Activated T-cell treated with anti-CD3 and anti-CD28 coated beads, Interleukin-2, amount 50 U/mL, for 72 hours (primary cell): ENCODE measurements at regions not wholly inside any gene's neighbourhood (a gene's known extent, or its start where the extent isn't known, plus 50 kb on each side); places are given as distances from the start of the nearest gene placed in this dataset.
A peak's percentile ranks its signal among the peaks of the same experiment; 100 is the strongest.

Experiments used
- ATAC-seq, 2 donors: fragments of 150-1000 bp; cut with Tn5 transposase; replicated peaks in 1 of 2; 2 replicates each; pipeline ENCODE4 v1.10.0; 2021; ENCODE audit warnings: moderate library complexity in 2 of 2, mild to moderate bottlenecking in 1 of 2
- DNase-seq, 2 donors: peaks; one replicate each; pipeline ENCODE4 v3.0.0; 2021 to 2022; ENCODE audit warnings: mixed read lengths in 1 of 2
- H3K27ac Mint-ChIP-seq: one replicate; pipeline ENCODE4 v1.8.0; 2022; ENCODE audit warnings: mild to moderate bottlenecking, moderate library complexity, mixed read lengths
- H3K27me3 Mint-ChIP-seq: one replicate; pipeline ENCODE4 v1.8.0; 2022; ENCODE audit warnings: low read depth, mixed read lengths
- H3K36me3 Mint-ChIP-seq, 2 donors: one replicate each; pipeline ENCODE4 v1.8.0; 2022; ENCODE audit warnings: mixed read lengths in 2 of 2, mild to moderate bottlenecking in 1 of 2; ENCODE audit not compliant: insufficient read depth in 2 of 2
- H3K4me1 Mint-ChIP-seq: one replicate; pipeline ENCODE4 v1.8.0; 2022; ENCODE audit warnings: low read depth, mixed read lengths
- H3K4me3 Mint-ChIP-seq, 2 donors: one replicate each; pipeline ENCODE4 v1.8.0; 2022; ENCODE audit warnings: mild to moderate bottlenecking in 2 of 2, mixed read lengths in 2 of 2, moderate library complexity in 2 of 2
- H3K9me3 Mint-ChIP-seq, 2 donors: one replicate each; pipeline ENCODE4 v1.8.0; 2022; ENCODE audit warnings: mixed read lengths in 2 of 2

GRCh38 chr12:29053567-29053966 lies 95.5 kb upstream of the FAR2 start:
- DNase-seq (no peak), ATAC-seq (no peak)
- Mint-ChIP-seq H3K27ac (no peak overlapping the region), H3K9me3 (peaks cover 0 to 1% of the 10 kb centered on the region in 2 donors), H3K27me3 (peaks cover 17% of the 10 kb centered on the region), H3K4me1 (no peaks in the 10 kb centered on the region), H3K4me3 (no peak overlapping the region), H3K36me3 (no peaks in the 10 kb centered on the region)

GRCh38 chr12:29054858-29055663 lies 94.0 kb upstream of the FAR2 start:
- ATAC-seq (no peak), DNase-seq (no peak)
- Mint-ChIP-seq H3K4me1 (no peaks in the 10 kb centered on the region), H3K27ac (no peak overlapping the region), H3K27me3 (peaks cover 17% of the 10 kb centered on the region), H3K4me3 (no peak overlapping the region), H3K36me3 (no peaks in the 10 kb centered on the region), H3K9me3 (peaks cover 0 to 1% of the 10 kb centered on the region in 2 donors)

GRCh38 chr12:29066011-29066588 lies 83.0 kb upstream of the FAR2 start:
- peak in 1 of 2 donors; percentile 59 for ATAC-seq
- no peak overlapping the region for H3K4me3 Mint-ChIP-seq
- H3K4me1 Mint-ChIP-seq, result peaks cover 5% of the 10 kb centered on the region
- peaks cover 46% of the 10 kb centered on the region for H3K27me3 Mint-ChIP-seq
- no peak for DNase-seq
- no peaks in the 10 kb centered on the region for H3K9me3 Mint-ChIP-seq
- no peaks in the 10 kb centered on the region for H3K36me3 Mint-ChIP-seq
- no peak overlapping the region for H3K27ac Mint-ChIP-seq

GRCh38 chr12:29067430-29067829 lies 81.6 kb upstream of the FAR2 start:
- Mint-ChIP-seq H3K9me3 (no peaks in the 10 kb centered on the region), H3K36me3 (no peaks in the 10 kb centered on the region), H3K27ac (no peak overlapping the region), H3K27me3 (peaks cover 42% of the 10 kb centered on the region), H3K4me3 (no peak overlapping the region), H3K4me1 (peaks cover 5% of the 10 kb centered on the region)
- ATAC-seq (no peak), DNase-seq (no peak)

- Mint-ChIP-seq H3K36me3 (no peaks in the 10 kb centered on the region), H3K27me3 (peaks cover 39% of the 10 kb centered on the region), H3K9me3 (no peaks in the 10 kb centered on the region), H3K4me3 (no peak overlapping the region), H3K27ac (no peak overlapping the region), H3K4me1 (peaks cover 5% of the 10 kb centered on the region)
- ATAC-seq (no peak), DNase-seq (no peak)
These were observed 78.8 kb upstream of the FAR2 start for GRCh38 chr12:29070309-29070708.

- no peak overlapping the region for H3K4me3 Mint-ChIP-seq
- H3K4me1 Mint-ChIP-seq, result peaks cover 3% of the 10 kb centered on the region
- no peaks in the 10 kb centered on the region for H3K9me3 Mint-ChIP-seq
- ATAC-seq, result no peak
- peaks cover 36% of the 10 kb centered on the region for H3K27me3 Mint-ChIP-seq
- H3K36me3 Mint-ChIP-seq, result no peaks in the 10 kb centered on the region
- no peak overlapping the region for H3K27ac Mint-ChIP-seq
- no peak for DNase-seq
These were observed 78.0 kb upstream of the FAR2 start for GRCh38 chr12:29071099-29071498.

GRCh38 chr12:29072631-29073030 lies 76.4 kb upstream of the FAR2 start:
- no peak overlapping the region for H3K4me3 Mint-ChIP-seq

GRCh38 chr12:29073631-29074239 lies 75.3 kb upstream of the FAR2 start:
- no peaks in the 10 kb centered on the region for H3K4me1 Mint-ChIP-seq
- peak in 1 of 2 donors; percentile 15 for DNase-seq
- peaks cover 21% of the 10 kb centered on the region for H3K27me3 Mint-ChIP-seq
- no peak overlapping the region for H3K4me3 Mint-ChIP-seq
- H3K36me3 Mint-ChIP-seq, result no peaks in the 10 kb centered on the region
- peak in 1 of 2 donors; percentile 47 for ATAC-seq
- no peak overlapping the region for H3K27ac Mint-ChIP-seq
- no peaks in the 10 kb centered on the region for H3K9me3 Mint-ChIP-seq

More at GRCh38 chr12:29072631-29073030, 76.4 kb upstream of the FAR2 start:
- ATAC-seq (no peak), DNase-seq (no peak)
- Mint-ChIP-seq H3K27ac (no peak overlapping the region), H3K4me1 (no peaks in the 10 kb centered on the region), H3K27me3 (peaks cover 27% of the 10 kb centered on the region), H3K9me3 (no peaks in the 10 kb centered on the region), H3K36me3 (no peaks in the 10 kb centered on the region)

GRCh38 chr12:29081101-29081500 lies 68.0 kb upstream of the FAR2 start:
- Mint-ChIP-seq H3K36me3 (no peaks in the 10 kb centered on the region), H3K27ac (no peak overlapping the region), H3K27me3 (peaks cover 32% of the 10 kb centered on the region), H3K4me3 (no peak overlapping the region), H3K9me3 (no peaks in the 10 kb centered on the region), H3K4me1 (peaks cover 9% of the 10 kb centered on the region)
- ATAC-seq (no peak), DNase-seq (no peak)

- H3K36me3 Mint-ChIP-seq, result no peaks in the 10 kb centered on the region
- ATAC-seq, result peak; percentile 96 to 99
- H3K27ac Mint-ChIP-seq, result no peak overlapping the region
- peak overlapping the region in 1 of 2 donors; percentile 44 for H3K4me3 Mint-ChIP-seq
- H3K9me3 Mint-ChIP-seq, result no peaks in the 10 kb centered on the region
- peak in 1 of 2 donors; percentile 9 for DNase-seq
- H3K4me1 Mint-ChIP-seq, result peaks cover 9% of the 10 kb centered on the region
- H3K27me3 Mint-ChIP-seq, result peaks cover 41% of the 10 kb centered on the region
These were observed 66.6 kb upstream of the FAR2 start for GRCh38 chr12:29082522-29082921.

- DNase-seq, result no peak
- Mint-ChIP-seq H3K27ac (no peak overlapping the region), H3K4me3 (no peak overlapping the region), H3K4me1 (peaks cover 9% of the 10 kb centered on the region), H3K36me3 (peaks cover 0 to 3% of the 10 kb centered on the region in 2 donors), H3K27me3 (peaks cover 20% of the 10 kb centered on the region), H3K9me3 (no peaks in the 10 kb centered on the region)
- no peak for ATAC-seq
These were observed 62.5 kb upstream of the FAR2 start for GRCh38 chr12:29086325-29087271.

- no peak for DNase-seq
- H3K4me3 Mint-ChIP-seq, result no peak overlapping the region
- H3K27me3 Mint-ChIP-seq, result peaks cover 25% of the 10 kb centered on the region
- ATAC-seq, result no peak
- peaks cover 0 to 1% of the 10 kb centered on the region in 2 donors for H3K9me3 Mint-ChIP-seq
- peaks cover 2 to 3% of the 10 kb centered on the region in 2 donors for H3K36me3 Mint-ChIP-seq
- no peak overlapping the region for H3K27ac Mint-ChIP-seq
- H3K4me1 Mint-ChIP-seq, result no peaks in the 10 kb centered on the region
These were observed 60.4 kb upstream of the FAR2 start for GRCh38 chr12:29088611-29089219.
